CD14-positive monocyte (primary cell): ENCODE measurements at regions not wholly inside any gene's neighbourhood (a gene's known extent, or its start where the extent isn't known, plus 50 kb on each side); places are given as distances from the start of the nearest gene placed in this dataset.

Source experiments
- DNase-seq, 3 donors: peaks; one replicate each; pipeline ENCODE4 v3.0.0-alpha.2; 2011 to 2022
- H2AFZ ChIP-seq: 2 replicates; pipeline ENCODE4 v1.6.0; 2012; ENCODE audit warnings: mild to moderate bottlenecking, low read depth, low read length, inconsistent platforms; ENCODE audit not compliant: insufficient read depth, poor library complexity, severe bottlenecking
- H3K27ac ChIP-seq, 2 donors: 1 replicate in 1 of 2; 2 replicates in 1 of 2; pipeline ENCODE4 v1.5.1; 2012 to 2013; ENCODE audit warnings: low read length in 2 of 2, control low read depth in 1 of 2, inconsistent platforms in 1 of 2, low read depth in 1 of 2, mild to moderate bottlenecking in 1 of 2
- H3K27me3 ChIP-seq, 2 donors: one replicate each; pipeline versions ENCODE4 v1.6.0 to v1.6.1; 2011 to 2013; ENCODE audit warnings: low read length in 2 of 2; ENCODE audit not compliant: control insufficient read depth in 2 of 2, insufficient read depth in 2 of 2
- H3K36me3 ChIP-seq, 2 donors: replicated peaks in 1 of 2; 1 replicate in 1 of 2; 2 replicates in 1 of 2; pipeline versions ENCODE4 v1.5.1 to v1.6.1; 2012 to 2013; ENCODE audit warnings: low read length in 2 of 2, control low read depth in 1 of 2, inconsistent platforms in 1 of 2, mild to moderate bottlenecking in 1 of 2; ENCODE audit not compliant: insufficient read depth in 2 of 2, control insufficient read depth in 1 of 2
- H3K4me1 ChIP-seq, 2 donors: 1 replicate in 1 of 2; 2 replicates in 1 of 2; pipeline versions ENCODE4 v1.5.1 to v1.6.1; 2012 to 2013; ENCODE audit warnings: low read length in 2 of 2, control low read depth in 1 of 2, inconsistent platforms in 1 of 2, mild to moderate bottlenecking in 1 of 2, moderate library complexity in 1 of 2; ENCODE audit not compliant: insufficient read depth in 2 of 2, control insufficient read depth in 1 of 2
- H3K4me2 ChIP-seq: replicated peaks from 2 replicates; pipeline ENCODE3; 2012; ENCODE audit warnings: low read length, moderate library complexity, mild to moderate bottlenecking; ENCODE audit not compliant: poor library complexity, severe bottlenecking; ENCODE audit errors: extremely low read depth
- H3K4me3 ChIP-seq, 3 experiments: fragments of 200-600 bp in 1 of 3; sonication (generic) in 1 of 3; replicated peaks in 1 of 3; 1 replicate in 2 of 3; 2 replicates in 1 of 3; pipeline ENCODE4 v1.5.1; 2011 to 2013; ENCODE audit warnings: low read length in 3 of 3, mild to moderate bottlenecking in 3 of 3, control low read depth in 2 of 3, low read depth in 2 of 3, inconsistent platforms in 1 of 3, moderate library complexity in 1 of 3
- H3K79me2 ChIP-seq: 2 replicates; pipeline ENCODE4 v1.6.0; 2012; ENCODE audit warnings: mild to moderate bottlenecking, control low read depth, inconsistent platforms, low read length, moderate library complexity; ENCODE audit not compliant: insufficient read depth
- H3K9ac ChIP-seq: 2 replicates; pipeline ENCODE4 v1.6.0; 2017; ENCODE audit warnings: low read length, mild to moderate bottlenecking; ENCODE audit not compliant: insufficient read depth, poor library complexity, severe bottlenecking
- H3K9me3 ChIP-seq, 2 donors: replicated peaks in 1 of 2; 1 replicate in 1 of 2; 2 replicates in 1 of 2; pipeline versions ENCODE4 v1.5.1 to v1.6.1; 2012 to 2013; ENCODE audit warnings: low read length in 2 of 2, control low read depth in 1 of 2; ENCODE audit not compliant: control insufficient read depth in 1 of 2, insufficient read depth in 1 of 2
- H4K20me1 ChIP-seq: 2 replicates; pipeline ENCODE4 v1.6.0; 2012; ENCODE audit warnings: mild to moderate bottlenecking, low read length, control low read depth, moderate library complexity; ENCODE audit not compliant: insufficient read depth
- H3K27ac Mint-ChIP-seq, 7 donors: one replicate each; pipeline ENCODE4 v1.8.0; 2020; ENCODE audit warnings: mild to moderate bottlenecking in 7 of 7, mixed read lengths in 7 of 7, moderate library complexity in 6 of 7, inconsistent platforms in 2 of 7
- H3K27me3 Mint-ChIP-seq, 3 donors: one replicate each; pipeline ENCODE4 v1.8.0; 2021 to 2022; ENCODE audit warnings: low read depth in 3 of 3, mild to moderate bottlenecking in 3 of 3, mixed read lengths in 3 of 3, moderate library complexity in 3 of 3, inconsistent platforms in 1 of 3
- H3K36me3 Mint-ChIP-seq, 2 donors: one replicate each; pipeline ENCODE4 v1.8.0; 2020; ENCODE audit warnings: mixed read lengths in 2 of 2, inconsistent platforms in 1 of 2, mild to moderate bottlenecking in 1 of 2
- H3K4me1 Mint-ChIP-seq: one replicate; pipeline ENCODE4 v1.8.0; 2020; ENCODE audit warnings: mild to moderate bottlenecking, mixed read lengths
- H3K4me3 Mint-ChIP-seq, 2 donors: one replicate each; pipeline ENCODE4 v1.8.0; 2020; ENCODE audit warnings: mild to moderate bottlenecking in 2 of 2, mixed read lengths in 2 of 2, moderate library complexity in 1 of 2
- H3K9me3 Mint-ChIP-seq, 7 donors: one replicate each; pipeline ENCODE4 v1.8.0; 2020 to 2022; ENCODE audit warnings: mixed read lengths in 7 of 7, mild to moderate bottlenecking in 6 of 7, moderate library complexity in 6 of 7, inconsistent platforms in 2 of 7
- CTCF ChIP-seq: fragments of 200-600 bp; IDR thresholded peaks from one replicate; pipeline ENCODE4 v1.8.0; 2022; ENCODE audit warnings: antibody characterized with exemption, mild to moderate bottlenecking
- WGBS: methylation state at CpG from one replicate; pipeline ENCODE4 v1.1.5; 2013; ENCODE audit warnings: missing lambda C conversion rate; ENCODE audit not compliant: insufficient coverage; 5-methylcytosine and 5-hydroxymethylcytosine counted together
- intact Hi-C, 2 donors: fragments of 100-400 bp; cut with micrococcal nuclease; formaldehyde crosslinking; loops; one replicate each; pipeline versions ENCODE4 v1.15.0 to v1.15.1; 2023

GRCh38 chr13:76732367-76732766, 153.8 kb downstream of the KCTD12 start:
- Histone ChIP-seq H3K9me3 (peaks cover 8 to 9% of the 10 kb centered on the region in 2 donors), H3K27ac (no peak overlapping the region), H2AFZ (no peak overlapping the region), H4K20me1 (no peaks in the 10 kb centered on the region), H3K4me3 (no peak overlapping the region), H3K79me2 (no peaks in the 10 kb centered on the region), H3K36me3 (peaks cover 0 to 4% of the 10 kb centered on the region in 2 donors), H3K4me2 (no peak overlapping the region), H3K27me3 (no peaks in the 10 kb centered on the region), H3K4me1 (peaks cover 19 to 24% of the 10 kb centered on the region in 2 donors), H3K9ac (no peak overlapping the region)
- peak in 2 of 3 donors; percentile 26 to 48 for DNase-seq
- intact Hi-C loops: no loop called here
- H3K36me3 Mint-ChIP-seq: peaks cover 2 to 3% of the 10 kb centered on the region in 2 donors
- H3K27ac Mint-ChIP-seq: peak overlapping the region in 5 of 7 donors; percentile 4 to 77 (median 55)
- H3K27me3 Mint-ChIP-seq: peaks cover 0 to 3% (median 0%) of the 10 kb centered on the region in 3 donors
- H3K9me3 Mint-ChIP-seq: peaks cover under 1 to 16% (median 7%) of the 10 kb centered on the region in 7 donors
- WGBS: 100% methylated on average over 1 of the region's 2 CpGs
- H3K4me3 Mint-ChIP-seq: no peak overlapping the region
- no peak for TF ChIP-seq CTCF
- peaks cover 28% of the 10 kb centered on the region for H3K4me1 Mint-ChIP-seq

- WGBS: 100% methylated on average over 1 of the region's 4 CpGs
- no peaks in the 10 kb centered on the region for H3K27me3 ChIP-seq
- intact Hi-C loops: no loop called here
Observed at GRCh38 chr13:76730220-76730619, 156.0 kb downstream of the KCTD12 start.

More at GRCh38 chr13:76730220-76730619, 156.0 kb downstream of the KCTD12 start:
- peaks cover 0 to 3% (median 0%) of the 10 kb centered on the region in 3 donors for H3K27me3 Mint-ChIP-seq
- no peak overlapping the region for H2AFZ ChIP-seq
- no peak overlapping the region for H3K27ac Mint-ChIP-seq
- TF ChIP-seq CTCF: no peak
- peaks cover 6 to 26% (median 18%) of the 10 kb centered on the region in 7 donors for H3K9me3 Mint-ChIP-seq
- H3K4me3 ChIP-seq: no peak overlapping the region
- peaks cover 14 to 19% of the 10 kb centered on the region in 2 donors for H3K9me3 ChIP-seq
- no peaks in the 10 kb centered on the region for H4K20me1 ChIP-seq
- no peak overlapping the region for H3K4me3 Mint-ChIP-seq
- H3K9ac ChIP-seq: no peak overlapping the region
- no peak for DNase-seq
- H3K4me1 ChIP-seq: peaks cover 7 to 13% of the 10 kb centered on the region in 2 donors
- H3K79me2 ChIP-seq: no peaks in the 10 kb centered on the region
- peaks cover 2 to 9% of the 10 kb centered on the region in 2 donors for H3K36me3 Mint-ChIP-seq
- H3K4me2 ChIP-seq: no peak overlapping the region
- H3K36me3 ChIP-seq: peaks cover 0 to 4% of the 10 kb centered on the region in 2 donors
- H3K4me1 Mint-ChIP-seq: peaks cover 16% of the 10 kb centered on the region
- H3K27ac ChIP-seq: no peak overlapping the region
